GM12864 (cell line): ENCODE measurements at regions not wholly inside any gene's neighbourhood (a gene's known extent, or its start where the extent isn't known, plus 50 kb on each side); places are given as distances from the start of the nearest gene placed in this dataset.

ENCODE experiments used
- DNase-seq: peaks from one replicate; pipeline ENCODE4 v3.0.0-alpha.2; 2011; ENCODE audit warnings: low read depth
- H3K4me3 ChIP-seq: 2 replicates; pipeline ENCODE4 v1.5.1; 2011; ENCODE audit warnings: mild to moderate bottlenecking, low read depth, low read length, control low read depth
- TF ChIP-seq, protein P1 (sequence below): IDR thresholded peaks from 2 replicates; pipeline ENCODE4 v1.5.1; 2011; ENCODE audit warnings: low read depth, mild to moderate bottlenecking, moderate library complexity, low read length, control low read depth, inconsistent platforms; ENCODE audit errors: missing control alignments

DNA sequence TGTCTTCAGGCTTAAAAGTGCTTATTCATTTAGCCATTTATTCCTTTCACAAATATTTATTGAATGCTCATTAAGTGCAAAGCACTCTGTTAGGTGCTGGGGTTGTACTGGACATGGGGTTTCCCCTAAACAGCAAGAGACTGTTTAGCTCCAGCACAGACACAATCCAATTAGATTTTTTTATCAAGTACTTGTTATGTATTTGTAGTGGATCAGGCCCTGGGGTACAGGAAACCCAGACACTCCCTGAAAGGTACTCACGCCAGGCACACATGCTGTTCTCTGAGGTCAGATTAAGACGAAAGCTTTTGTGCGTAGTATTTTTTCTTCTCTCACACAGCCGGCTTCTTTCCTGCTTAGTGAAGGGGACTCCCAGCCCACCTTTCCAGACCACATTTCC, 218.1 kb upstream of the PLET1 start:
- TF ChIP-seq, protein P1, sequence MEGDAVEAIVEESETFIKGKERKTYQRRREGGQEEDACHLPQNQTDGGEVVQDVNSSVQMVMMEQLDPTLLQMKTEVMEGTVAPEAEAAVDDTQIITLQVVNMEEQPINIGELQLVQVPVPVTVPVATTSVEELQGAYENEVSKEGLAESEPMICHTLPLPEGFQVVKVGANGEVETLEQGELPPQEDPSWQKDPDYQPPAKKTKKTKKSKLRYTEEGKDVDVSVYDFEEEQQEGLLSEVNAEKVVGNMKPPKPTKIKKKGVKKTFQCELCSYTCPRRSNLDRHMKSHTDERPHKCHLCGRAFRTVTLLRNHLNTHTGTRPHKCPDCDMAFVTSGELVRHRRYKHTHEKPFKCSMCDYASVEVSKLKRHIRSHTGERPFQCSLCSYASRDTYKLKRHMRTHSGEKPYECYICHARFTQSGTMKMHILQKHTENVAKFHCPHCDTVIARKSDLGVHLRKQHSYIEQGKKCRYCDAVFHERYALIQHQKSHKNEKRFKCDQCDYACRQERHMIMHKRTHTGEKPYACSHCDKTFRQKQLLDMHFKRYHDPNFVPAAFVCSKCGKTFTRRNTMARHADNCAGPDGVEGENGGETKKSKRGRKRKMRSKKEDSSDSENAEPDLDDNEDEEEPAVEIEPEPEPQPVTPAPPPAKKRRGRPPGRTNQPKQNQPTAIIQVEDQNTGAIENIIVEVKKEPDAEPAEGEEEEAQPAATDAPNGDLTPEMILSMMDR = no peak
- DNase-seq = no peak
- H3K4me3 ChIP-seq = no peak overlapping the region

DNA sequence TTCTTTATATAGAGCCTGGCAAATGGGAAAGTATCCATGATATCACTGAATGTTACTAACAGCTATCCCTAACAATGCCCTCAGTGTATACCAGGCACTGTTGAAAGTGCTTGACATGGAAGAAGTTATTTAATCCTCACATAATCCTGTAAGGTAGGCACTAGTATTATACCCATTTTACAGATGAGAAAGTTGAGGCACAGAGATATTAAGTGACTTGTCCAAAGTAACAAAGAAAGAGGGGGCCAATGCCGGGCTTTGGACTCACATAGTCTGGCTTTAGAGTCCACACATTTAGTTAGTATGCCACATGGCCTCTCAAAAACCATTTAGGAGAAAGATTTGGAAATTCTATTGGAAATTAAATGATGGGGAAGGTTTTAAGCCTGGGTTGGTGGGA, 220.8 kb upstream of the PLET1 start:
- no peak overlapping the region for H3K4me3 ChIP-seq
- DNase-seq = no peak
- TF ChIP-seq, protein P1 = no peak

DNA sequence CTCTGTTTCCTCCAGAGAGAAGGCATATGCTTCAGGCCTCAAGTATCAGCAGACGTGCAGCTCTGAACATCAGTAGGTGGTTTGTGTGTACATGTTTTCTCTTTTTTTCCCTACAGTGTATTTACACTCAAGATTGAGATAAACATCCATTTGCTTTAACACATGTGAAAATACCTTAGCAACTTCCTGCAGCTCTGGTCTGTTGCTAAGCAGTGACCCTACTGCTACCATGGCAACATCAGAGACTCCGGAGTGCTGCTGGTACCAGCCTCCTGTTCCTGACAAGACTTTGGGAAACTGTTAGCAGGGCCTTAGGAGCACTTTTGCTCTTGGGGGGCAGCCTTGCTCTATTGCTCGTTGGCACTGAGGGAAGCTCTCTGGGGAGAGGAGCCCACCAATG, 221.2 kb upstream of the PLET1 start:
- DNase-seq = no peak
- no peak overlapping the region for H3K4me3 ChIP-seq
- TF ChIP-seq, protein P1 = no peak

DNA sequence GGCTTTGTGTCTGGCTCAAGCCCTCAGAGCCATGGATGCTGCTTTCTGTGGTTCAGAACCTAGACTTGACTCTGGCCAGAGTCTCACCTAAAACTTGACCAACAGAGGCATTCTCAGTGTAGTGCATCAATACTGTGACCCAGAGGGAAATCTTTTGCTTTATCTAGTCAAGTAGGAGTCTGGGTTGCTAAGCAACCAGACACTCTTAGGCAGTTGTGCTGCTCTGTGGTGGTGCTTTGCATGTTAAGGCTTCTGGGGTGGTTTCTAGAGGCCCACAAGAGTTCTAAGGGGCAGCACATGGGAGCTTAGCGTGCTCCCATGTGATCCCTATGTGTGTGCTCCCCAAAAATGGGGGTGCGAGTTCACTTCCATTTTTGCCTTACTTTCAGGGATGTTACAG, 224.6 kb upstream of the PLET1 start:
- no peak for DNase-seq
- TF ChIP-seq, protein P1 = no peak
- no peak overlapping the region for H3K4me3 ChIP-seq

DNA sequence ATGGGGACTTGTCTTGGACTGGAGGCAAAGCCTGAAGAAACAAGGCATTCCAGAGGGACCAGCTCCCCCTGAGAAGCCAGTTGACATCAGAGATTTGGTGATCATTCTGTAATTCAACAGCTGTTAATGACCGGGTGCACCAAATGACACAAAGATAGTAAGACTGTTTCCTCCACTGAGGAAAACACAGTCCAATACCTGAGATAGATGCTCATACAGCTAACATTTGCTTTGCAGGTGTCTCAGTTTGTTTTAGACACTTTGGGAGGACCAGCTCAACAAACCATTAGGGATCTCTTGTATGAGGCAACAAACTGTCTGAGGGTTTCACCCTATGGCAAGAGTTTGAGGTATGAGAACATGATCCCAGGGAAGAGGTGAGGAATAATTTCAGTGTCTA, 237.2 kb upstream of the PLET1 start:
- H3K4me3 ChIP-seq = no peak overlapping the region
- DNase-seq = no peak
- TF ChIP-seq, protein P1 = no peak

DNA sequence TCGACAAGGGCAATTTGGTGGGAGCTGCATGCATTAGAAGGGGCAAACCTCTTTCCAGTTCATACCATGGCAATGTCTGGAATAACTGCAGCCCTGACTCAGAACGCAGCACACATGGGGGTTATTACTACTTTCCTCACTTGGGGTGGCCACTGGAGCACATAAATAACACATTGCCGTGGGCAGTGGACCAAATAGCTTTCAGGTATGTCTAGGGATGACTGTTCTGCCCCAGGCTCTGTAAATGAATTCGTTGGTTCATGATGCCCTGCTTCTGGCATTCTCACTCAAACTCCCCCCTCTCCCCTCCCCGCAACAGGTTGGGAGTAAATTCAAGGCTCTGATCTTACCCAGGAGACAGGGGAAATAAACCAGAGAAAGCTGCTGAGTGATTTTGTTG, 238.0 kb upstream of the PLET1 start:
- DNase-seq = no peak
- H3K4me3 ChIP-seq = no peak overlapping the region
- TF ChIP-seq, protein P1 = no peak

DNA sequence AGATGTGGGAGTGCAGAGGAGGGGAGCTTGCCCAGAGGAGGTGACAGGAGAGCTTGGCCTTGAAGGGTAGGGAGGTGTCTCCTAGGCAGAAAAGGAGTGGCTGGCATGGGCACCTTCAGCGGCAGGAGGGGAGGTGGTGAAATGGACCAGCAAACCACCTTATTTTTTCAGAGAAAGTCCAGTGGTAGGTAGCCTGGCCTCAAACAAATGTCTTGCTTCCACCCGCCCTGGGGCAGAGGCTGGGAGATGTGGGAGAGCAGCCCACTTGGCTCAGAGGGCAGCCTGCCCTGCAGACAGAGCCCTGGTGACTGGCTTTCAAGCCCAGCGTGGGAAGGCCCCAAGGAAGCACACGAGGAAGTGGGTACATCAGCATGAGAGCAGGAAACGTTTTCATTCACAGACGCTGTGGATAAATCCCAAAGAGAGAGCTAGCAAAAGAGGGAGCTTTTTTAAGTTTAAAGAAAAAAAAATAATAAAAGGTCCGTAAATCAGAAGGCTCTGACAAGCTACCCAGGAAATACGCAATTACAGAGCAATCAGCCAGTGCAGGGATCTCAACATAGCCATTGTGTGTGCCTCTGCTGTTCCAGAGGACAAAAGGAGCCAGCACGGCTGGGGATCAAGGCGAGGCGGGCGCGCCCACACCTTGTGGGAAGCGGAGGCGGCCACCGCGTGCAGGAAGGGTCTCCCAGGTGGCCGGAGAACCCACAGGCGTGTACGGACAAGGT, 238.7 kb upstream of the PLET1 start:
- DNase-seq = no peak
- TF ChIP-seq, protein P1 = no peak
- H3K4me3 ChIP-seq = no peak overlapping the region
